ENCODE measurements at regions not wholly inside any gene's neighbourhood (a gene's known extent, or its start where the extent isn't known, plus 50 kb on each side); places are given as distances from the start of the nearest gene placed in this dataset.

DNA sequence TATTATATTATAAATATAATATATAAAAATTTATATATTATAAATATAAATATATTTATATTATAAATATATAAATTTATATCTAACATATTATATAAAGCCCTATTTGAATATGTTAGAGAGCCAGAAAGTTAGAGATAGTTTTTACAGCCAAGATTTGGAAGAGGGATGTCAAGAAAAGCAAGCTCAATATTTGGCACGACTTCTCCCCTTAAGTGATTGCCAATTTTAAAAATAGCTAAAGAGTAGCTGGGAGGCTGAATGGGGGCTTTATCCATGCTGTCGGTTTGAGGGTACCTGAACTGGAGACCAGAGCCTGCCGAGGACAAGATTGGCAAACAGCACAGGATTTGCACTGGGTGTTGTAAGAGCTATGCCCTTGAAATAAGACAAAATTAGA is 180.9 kb upstream of the GYPC start:
- TF ChIP-seq, protein P1, sequence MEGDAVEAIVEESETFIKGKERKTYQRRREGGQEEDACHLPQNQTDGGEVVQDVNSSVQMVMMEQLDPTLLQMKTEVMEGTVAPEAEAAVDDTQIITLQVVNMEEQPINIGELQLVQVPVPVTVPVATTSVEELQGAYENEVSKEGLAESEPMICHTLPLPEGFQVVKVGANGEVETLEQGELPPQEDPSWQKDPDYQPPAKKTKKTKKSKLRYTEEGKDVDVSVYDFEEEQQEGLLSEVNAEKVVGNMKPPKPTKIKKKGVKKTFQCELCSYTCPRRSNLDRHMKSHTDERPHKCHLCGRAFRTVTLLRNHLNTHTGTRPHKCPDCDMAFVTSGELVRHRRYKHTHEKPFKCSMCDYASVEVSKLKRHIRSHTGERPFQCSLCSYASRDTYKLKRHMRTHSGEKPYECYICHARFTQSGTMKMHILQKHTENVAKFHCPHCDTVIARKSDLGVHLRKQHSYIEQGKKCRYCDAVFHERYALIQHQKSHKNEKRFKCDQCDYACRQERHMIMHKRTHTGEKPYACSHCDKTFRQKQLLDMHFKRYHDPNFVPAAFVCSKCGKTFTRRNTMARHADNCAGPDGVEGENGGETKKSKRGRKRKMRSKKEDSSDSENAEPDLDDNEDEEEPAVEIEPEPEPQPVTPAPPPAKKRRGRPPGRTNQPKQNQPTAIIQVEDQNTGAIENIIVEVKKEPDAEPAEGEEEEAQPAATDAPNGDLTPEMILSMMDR (conservative IDR thresholded peaks at IDR 0.05; ENCODE audit: low read depth, low read length), result no peak
- TF ChIP-seq EZH2 (IDR thresholded peaks at IDR 0.05; ENCODE audit: low read length, unreplicated experiment), result no peak
